GM12878 (cell line): ENCODE measurements at regions not wholly inside any gene's neighbourhood (a gene's known extent, or its start where the extent isn't known, plus 50 kb on each side); places are given as distances from the start of the nearest gene placed in this dataset.

Experiments used
- BCLAF1 ChIP-seq: fragments of 450-650 bp; IDR thresholded peaks from 2 replicates; pipeline ENCODE4 v1.6.1; 2017; ENCODE audit warnings: antibody characterized with exemption, mild to moderate bottlenecking, moderate library complexity
- CTCF ChIP-seq, 3 experiments: IDR thresholded peaks in 2 of 3; conservative IDR thresholded peaks in 1 of 3; 2 replicates each; pipeline ENCODE4 v1.5.1; 2011; ENCODE audit warnings: low read depth in 3 of 3, low read length in 3 of 3, mild to moderate bottlenecking in 3 of 3, control low read depth in 2 of 3, moderate library complexity in 2 of 3, inconsistent platforms in 1 of 3, mixed read lengths in 1 of 3; ENCODE audit not compliant: control insufficient read depth in 2 of 3, insufficient read depth in 1 of 3; ENCODE audit errors: extremely low read depth in 1 of 3
- MXI1 ChIP-seq: fragments of 150-350 bp; IDR thresholded peaks from 2 replicates; pipeline ENCODE4 v1.6.1; 2011; ENCODE audit warnings: low read depth, mild to moderate bottlenecking, inconsistent platforms, low read length, improper control_type of control experiment
- NR2C2 ChIP-seq: IDR thresholded peaks from 2 replicates; pipeline ENCODE4 v1.6.1; 2011; ENCODE audit warnings: borderline replicate concordance, low read depth; ENCODE audit not compliant: control insufficient read depth, insufficient read length
- POU2F2 ChIP-seq: IDR thresholded peaks from 3 replicates; pipeline ENCODE4 v1.6.1; 2011; ENCODE audit warnings: low read depth, mild to moderate bottlenecking, low read length, borderline replicate concordance
- ZSCAN29 ChIP-seq: fragments of 450-650 bp; IDR thresholded peaks from 2 replicates; pipeline ENCODE4 v1.6.1; 2017; ENCODE audit warnings: mild to moderate bottlenecking, moderate library complexity

- TF ChIP-seq NR2C2 (no peak), CTCF (IDR thresholded peaks at IDR 0.05 in 2 of 3, conservative IDR thresholded peaks at IDR 0.05 in 1 of 3; ENCODE audit: control insufficient read depth in 2 of 3, extremely low read depth in 1 of 3, insufficient read depth in 1 of 3, low read depth in 3 of 3, low read length in 3 of 3) (no peak), ZSCAN29 (no peak), POU2F2 (no peak), MXI1 (no peak), BCLAF1 (no peak)
These were observed 128.4 kb upstream of the COL21A1 start for GRCh38 chr6:56375806-56376205.
